BE2C (cell line): ENCODE measurements at regions not wholly inside any gene's neighbourhood (a gene's known extent, or its start where the extent isn't known, plus 50 kb on each side); places are given as distances from the start of the nearest gene placed in this dataset.
"Not testable (repeated sequence)": the region's sequence is repeated elsewhere in the genome, so short reads cannot be mapped to it uniquely, and the experiment has no call there.

Experiments used
- DNase-seq: peaks from one replicate; pipeline ENCODE4 v3.0.0-alpha.2; 2020
- H3K27me3 ChIP-seq: fragments of 250-450 bp; sonication (Bioruptor Pico); 2 replicates; pipeline ENCODE4 v1.5.1; 2020; ENCODE audit warnings: mild to moderate bottlenecking
- H3K36me3 ChIP-seq: fragments of 250-450 bp; sonication (Bioruptor Pico); 2 replicates; pipeline ENCODE4 v1.5.1; 2020; ENCODE audit warnings: mild to moderate bottlenecking
- H3K4me1 ChIP-seq: fragments of 250-450 bp; sonication (Bioruptor Pico); 2 replicates; pipeline ENCODE4 v1.5.1; 2020
- H3K4me3 ChIP-seq: 2 replicates; pipeline ENCODE4 v1.5.1; 2011; ENCODE audit warnings: low read depth, low read length
- H3K9me3 ChIP-seq: fragments of 250-450 bp; sonication (Bioruptor Pico); 2 replicates; pipeline ENCODE4 v1.5.1; 2020
- CTCF ChIP-seq: IDR thresholded peaks from 2 replicates; pipeline ENCODE4 v1.5.1; 2012; ENCODE audit warnings: mild to moderate bottlenecking, low read depth, low read length

- peaks cover 4% of the 10 kb centered on the region; the same call in 1 of the 2 replicates for H3K27me3 ChIP-seq
- H3K9me3 ChIP-seq = no peaks in the 10 kb centered on the region
- no peak for TF ChIP-seq CTCF
- H3K4me3 ChIP-seq = no peak overlapping the region
- no peak for DNase-seq
- H3K36me3 ChIP-seq = no peaks in the 10 kb centered on the region
- no peaks in the 10 kb centered on the region for H3K4me1 ChIP-seq
Observed at GRCh38 chr20:19875376-19876221, 117.5 kb downstream of the RIN2 start.

GRCh38 chr20:19876828-19877460 is 118.9 kb downstream of the RIN2 start:
- Histone ChIP-seq H3K36me3 (no peaks in the 10 kb centered on the region), H3K4me3 (no peak overlapping the region), H3K4me1 (no peaks in the 10 kb centered on the region), H3K27me3 (peaks cover 5% of the 10 kb centered on the region; the same call in 1 of the 2 replicates), H3K9me3 (no peaks in the 10 kb centered on the region)
- no peak for TF ChIP-seq CTCF
- DNase-seq = no peak

- not testable (repeated sequence) for H3K27me3 ChIP-seq, H3K4me1 ChIP-seq, H3K4me3 ChIP-seq, H3K36me3 ChIP-seq, DNase-seq, H3K9me3 ChIP-seq
Observed at GRCh38 chr20:19879874-19880255, 121.8 kb downstream of the RIN2 start.

GRCh38 chr20:19880256-19881079 is 122.4 kb downstream of the RIN2 start:
- H3K27me3 ChIP-seq = peaks cover 7% of the 10 kb centered on the region; the same call in 1 of the 2 replicates
- no peaks in the 10 kb centered on the region for H3K4me1 ChIP-seq
- no peaks in the 10 kb centered on the region for H3K9me3 ChIP-seq
- no peak for DNase-seq
- H3K36me3 ChIP-seq = no peaks in the 10 kb centered on the region
- TF ChIP-seq CTCF = no peak
- no peak overlapping the region for H3K4me3 ChIP-seq

- Histone ChIP-seq H3K4me3 (no peak overlapping the region), H3K9me3 (no peaks in the 10 kb centered on the region), H3K4me1 (no peaks in the 10 kb centered on the region), H3K27me3 (peaks cover 7% of the 10 kb centered on the region; the same call in 1 of the 2 replicates), H3K36me3 (no peaks in the 10 kb centered on the region)
- no peak for DNase-seq
- TF ChIP-seq CTCF = no peak
Observed at GRCh38 chr20:19881080-19881840, 123.2 kb downstream of the RIN2 start.

- peaks cover 7% of the 10 kb centered on the region; the same call in 1 of the 2 replicates for H3K27me3 ChIP-seq
- no peak overlapping the region for H3K4me3 ChIP-seq
- no peaks in the 10 kb centered on the region for H3K4me1 ChIP-seq
- no peaks in the 10 kb centered on the region for H3K36me3 ChIP-seq
- TF ChIP-seq CTCF = no peak
- H3K9me3 ChIP-seq = no peaks in the 10 kb centered on the region
- no peak for DNase-seq
Observed at GRCh38 chr20:19881990-19882389, 123.9 kb downstream of the RIN2 start.
